Spinal cord (tissue), 9 donors: ENCODE measurements at regions not wholly inside any gene's neighbourhood (a gene's known extent, or its start where the extent isn't known, plus 50 kb on each side); places are given as distances from the start of the nearest gene placed in this dataset.

Experiments used
- DNase-seq, 6 donors: peaks; one replicate each; pipeline versions ENCODE4 v3.0.0 to v3.0.0-alpha.2; 2013 to 2015; ENCODE audit warnings: low spot score in 6 of 6, low read depth in 4 of 6
- H3K27ac ChIP-seq: one replicate; pipeline ENCODE4 v1.5.1; 2013; ENCODE audit warnings: low read depth, low read length, control low read depth
- H3K27me3 ChIP-seq: one replicate; pipeline ENCODE4 v1.6.1; 2013; ENCODE audit warnings: low read length; ENCODE audit not compliant: control insufficient read depth, insufficient read depth
- H3K36me3 ChIP-seq: one replicate; pipeline ENCODE4 v1.6.1; 2013; ENCODE audit warnings: low read length; ENCODE audit not compliant: control insufficient read depth, insufficient read depth
- H3K4me1 ChIP-seq: one replicate; pipeline ENCODE4 v1.6.1; 2013; ENCODE audit warnings: low read length; ENCODE audit not compliant: control insufficient read depth, insufficient read depth
- H3K4me3 ChIP-seq: one replicate; pipeline ENCODE4 v1.5.1; 2013; ENCODE audit warnings: low read depth, low read length, control low read depth
- H3K9me3 ChIP-seq: one replicate; pipeline ENCODE4 v1.6.1; 2013; ENCODE audit warnings: low read length; ENCODE audit not compliant: control insufficient read depth, insufficient read depth
- WGBS: methylation state at CpG from one replicate; pipeline ENCODE4 v1.1.5; 2013; ENCODE audit warnings: missing lambda C conversion rate; ENCODE audit not compliant: insufficient coverage; 5-methylcytosine and 5-hydroxymethylcytosine counted together
- donor health status: healthy.

DNA sequence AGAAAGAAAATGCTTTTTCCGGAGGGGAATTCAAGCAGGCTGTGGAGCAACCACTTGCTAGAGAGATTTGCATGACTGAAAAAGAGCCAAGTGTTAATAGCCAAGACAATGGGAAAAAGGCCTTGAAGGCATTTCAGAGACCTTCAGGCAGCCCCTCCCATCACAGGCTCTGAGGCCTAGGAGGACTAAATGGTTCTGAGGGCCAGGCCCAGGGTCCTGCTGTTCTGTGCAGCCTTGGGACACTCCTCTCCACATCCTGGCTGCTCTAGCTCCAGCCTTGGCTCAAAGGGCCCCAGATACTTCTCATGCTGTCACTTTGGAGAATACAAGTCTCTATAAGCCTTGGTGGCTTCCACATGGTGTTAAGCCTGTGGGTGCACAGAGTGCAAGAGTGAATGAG, 81.8 kb downstream of the B3GNT2 start:
- H3K27me3 ChIP-seq: no peaks in the 10 kb centered on the region
- peaks cover 5% of the 10 kb centered on the region for H3K9me3 ChIP-seq
- WGBS: 100% methylated on average over 1 of the region's 1 CpG
- no peaks in the 10 kb centered on the region for H3K36me3 ChIP-seq
- H3K4me3 ChIP-seq: no peak overlapping the region
- no peaks in the 10 kb centered on the region for H3K4me1 ChIP-seq
- no peak overlapping the region for H3K27ac ChIP-seq
- no peak for DNase-seq
